ENCODE measurements at regions not wholly inside any gene's neighbourhood (a gene's known extent, or its start where the extent isn't known, plus 50 kb on each side); places are given as distances from the start of the nearest gene placed in this dataset.

DNA sequence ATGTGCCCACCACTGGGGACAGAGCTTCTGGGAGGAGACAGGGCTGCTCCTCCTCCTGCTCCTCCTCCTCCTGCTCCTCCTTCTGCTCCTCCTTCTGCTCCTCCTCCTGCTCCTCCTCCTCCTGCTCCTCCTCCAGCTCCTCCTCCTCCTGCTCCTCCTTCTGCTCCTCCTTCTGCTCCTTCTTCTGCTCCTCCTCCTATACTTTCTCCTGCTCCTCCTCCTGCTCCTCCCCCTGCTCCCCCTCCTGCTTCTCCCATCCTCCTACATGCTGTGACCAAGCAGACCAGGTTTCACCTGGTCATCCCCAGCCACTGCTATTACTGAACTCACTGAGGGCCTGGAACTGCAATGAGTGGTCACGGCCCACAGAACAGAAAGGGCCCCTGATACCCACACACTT lies 154.0 kb upstream of the PPP2R2D start:
- POLR2A ChIA-PET: no interaction called here
- TF ChIP-seq, protein P1, sequence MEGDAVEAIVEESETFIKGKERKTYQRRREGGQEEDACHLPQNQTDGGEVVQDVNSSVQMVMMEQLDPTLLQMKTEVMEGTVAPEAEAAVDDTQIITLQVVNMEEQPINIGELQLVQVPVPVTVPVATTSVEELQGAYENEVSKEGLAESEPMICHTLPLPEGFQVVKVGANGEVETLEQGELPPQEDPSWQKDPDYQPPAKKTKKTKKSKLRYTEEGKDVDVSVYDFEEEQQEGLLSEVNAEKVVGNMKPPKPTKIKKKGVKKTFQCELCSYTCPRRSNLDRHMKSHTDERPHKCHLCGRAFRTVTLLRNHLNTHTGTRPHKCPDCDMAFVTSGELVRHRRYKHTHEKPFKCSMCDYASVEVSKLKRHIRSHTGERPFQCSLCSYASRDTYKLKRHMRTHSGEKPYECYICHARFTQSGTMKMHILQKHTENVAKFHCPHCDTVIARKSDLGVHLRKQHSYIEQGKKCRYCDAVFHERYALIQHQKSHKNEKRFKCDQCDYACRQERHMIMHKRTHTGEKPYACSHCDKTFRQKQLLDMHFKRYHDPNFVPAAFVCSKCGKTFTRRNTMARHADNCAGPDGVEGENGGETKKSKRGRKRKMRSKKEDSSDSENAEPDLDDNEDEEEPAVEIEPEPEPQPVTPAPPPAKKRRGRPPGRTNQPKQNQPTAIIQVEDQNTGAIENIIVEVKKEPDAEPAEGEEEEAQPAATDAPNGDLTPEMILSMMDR (IDR thresholded peaks at IDR 0.05; ENCODE audit: insufficient read depth, low read length, missing control alignments): no peak
- CTCF ChIA-PET: no interaction called here
- no peak overlapping the region for H3K4me3 ChIP-seq (ENCODE audit: low read depth, low read length)
- no peak for DNase-seq (ENCODE audit: low read depth, low spot score)

DNA sequence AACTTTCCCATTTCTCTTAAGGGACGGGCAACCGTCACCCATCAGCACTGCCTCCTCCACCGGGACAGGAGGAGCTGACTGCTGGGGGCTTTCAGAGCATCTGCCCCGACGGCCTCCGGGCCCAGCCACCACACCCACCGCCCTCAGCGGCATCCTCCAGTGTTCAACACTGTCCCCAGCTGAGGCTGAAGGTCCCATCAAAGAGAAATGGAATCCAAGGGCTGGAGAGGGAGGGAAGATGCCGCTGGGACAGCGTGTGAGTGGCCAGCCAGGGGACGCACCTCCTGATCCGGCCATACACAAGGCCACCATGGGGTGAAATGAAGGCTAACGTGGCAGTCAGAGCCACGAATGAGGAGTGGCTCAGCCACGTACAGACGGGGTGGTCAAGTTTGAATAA lies 153.6 kb upstream of the PPP2R2D start:
- ChIA-PET CTCF (no interaction called here), POLR2A (no interaction called here)
- DNase-seq (ENCODE audit: low read depth, low spot score): no peak
- TF ChIP-seq, protein P1 (IDR thresholded peaks at IDR 0.05; ENCODE audit: insufficient read depth, low read length, missing control alignments): no peak
- H3K4me3 ChIP-seq (ENCODE audit: low read depth, low read length): no peak overlapping the region

DNA sequence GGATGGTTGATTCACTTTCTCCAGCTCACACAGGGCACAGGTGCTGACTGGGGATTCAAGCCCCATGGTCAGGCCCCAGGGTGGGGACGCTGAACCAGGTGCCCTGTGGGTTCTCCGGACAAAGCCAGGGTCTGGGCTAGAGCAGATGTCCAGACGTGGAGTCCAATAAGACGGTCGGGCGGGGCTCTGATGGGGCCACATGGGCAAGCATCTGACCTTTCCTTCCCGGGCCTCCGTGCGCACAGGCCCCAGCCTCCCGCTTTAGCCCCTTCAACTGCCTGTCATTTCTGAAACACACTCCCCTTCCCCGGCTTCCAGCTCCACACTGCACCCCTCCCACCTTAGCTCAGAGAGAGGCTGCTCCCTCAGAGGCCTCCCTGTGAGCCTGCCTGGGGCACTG lies 153.0 kb upstream of the PPP2R2D start:
- TF ChIP-seq, protein P1 (IDR thresholded peaks at IDR 0.05; ENCODE audit: insufficient read depth, low read length, missing control alignments): no peak
- POLR2A ChIA-PET: no interaction called here
- H3K4me3 ChIP-seq (ENCODE audit: low read depth, low read length): no peak overlapping the region
- CTCF ChIA-PET: no interaction called here
- no peak for DNase-seq (ENCODE audit: low read depth, low spot score)

DNA sequence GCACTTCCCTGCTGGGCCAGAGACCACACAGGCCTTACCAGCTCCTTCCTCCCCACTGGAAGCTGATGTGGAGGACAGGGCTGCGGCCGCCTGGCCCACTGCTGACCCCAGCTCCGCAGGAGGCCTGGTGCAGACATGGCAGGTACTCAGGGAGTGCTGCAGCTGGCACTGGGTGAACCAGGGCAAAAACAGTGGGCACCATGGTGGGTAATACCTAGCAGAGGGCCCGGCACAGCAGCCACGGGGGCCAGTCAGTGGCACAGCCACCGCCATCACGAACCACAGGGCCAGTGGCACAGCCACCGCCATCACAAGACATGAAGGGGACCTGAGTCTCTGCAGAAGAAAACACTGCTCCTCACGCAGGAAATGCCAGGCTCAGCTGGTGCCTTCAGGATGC lies 152.6 kb upstream of the PPP2R2D start:
- CTCF ChIA-PET: no interaction called here

DNA sequence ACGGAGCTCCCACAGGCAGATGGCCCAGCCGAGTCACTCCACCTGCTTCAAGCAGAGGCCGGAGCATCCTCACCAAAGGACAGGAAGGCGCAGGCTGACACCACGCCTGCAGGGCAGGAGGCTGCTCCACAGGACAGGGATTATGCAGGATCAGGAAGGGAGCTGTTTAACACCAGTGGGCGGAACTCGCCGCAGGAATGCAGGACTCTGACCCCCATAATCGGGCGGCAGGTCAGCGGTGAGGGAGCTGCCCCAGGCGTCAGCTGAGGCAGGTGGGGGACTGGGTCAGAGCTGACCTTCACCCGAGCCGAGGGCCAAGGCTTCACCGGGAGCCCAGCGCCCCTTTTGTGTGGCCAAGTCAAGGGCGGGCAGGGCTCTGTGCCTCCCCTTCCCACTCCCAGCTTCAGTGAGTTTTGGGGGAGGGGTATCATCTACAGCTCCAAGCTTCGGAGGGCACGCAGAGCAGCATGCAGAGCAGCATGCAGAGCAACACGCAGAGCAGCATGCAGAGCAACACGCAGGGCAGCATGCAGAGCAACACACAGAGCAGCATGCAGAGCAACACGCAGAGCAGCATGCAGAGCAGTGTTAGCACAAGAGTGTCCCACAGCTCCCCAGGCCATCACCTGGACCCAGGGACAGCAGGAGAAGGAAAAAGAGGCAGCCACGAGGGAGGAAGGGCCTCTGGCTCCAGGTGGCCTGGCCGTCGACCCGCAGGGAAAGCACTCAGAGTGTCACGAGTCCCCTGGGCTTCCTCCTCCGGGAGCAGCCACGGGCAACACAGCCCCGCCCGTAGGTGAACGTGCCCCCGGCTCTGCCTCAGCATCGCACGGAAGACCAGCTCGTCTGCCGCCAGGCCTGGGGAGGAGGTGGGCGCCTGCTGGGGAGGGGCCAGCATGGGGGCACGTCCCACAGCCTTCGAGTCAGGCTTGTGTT lies 151.7 kb upstream of the PPP2R2D start:
- H3K4me3 ChIP-seq (ENCODE audit: low read depth, low read length): no peak overlapping the region
- ChIA-PET POLR2A (no interaction called here), CTCF (no interaction called here)
- TF ChIP-seq, protein P1 (IDR thresholded peaks at IDR 0.05; ENCODE audit: insufficient read depth, low read length, missing control alignments): no peak
- DNase-seq (ENCODE audit: low read depth, low spot score): no peak

More for the DNA sequence above, 152.6 kb upstream of the PPP2R2D start:
- POLR2A ChIA-PET: no interaction called here
- TF ChIP-seq, protein P1 (IDR thresholded peaks at IDR 0.05; ENCODE audit: insufficient read depth, low read length, missing control alignments): no peak
- DNase-seq (ENCODE audit: low read depth, low spot score): no peak
- no peak overlapping the region for H3K4me3 ChIP-seq (ENCODE audit: low read depth, low read length)

DNA sequence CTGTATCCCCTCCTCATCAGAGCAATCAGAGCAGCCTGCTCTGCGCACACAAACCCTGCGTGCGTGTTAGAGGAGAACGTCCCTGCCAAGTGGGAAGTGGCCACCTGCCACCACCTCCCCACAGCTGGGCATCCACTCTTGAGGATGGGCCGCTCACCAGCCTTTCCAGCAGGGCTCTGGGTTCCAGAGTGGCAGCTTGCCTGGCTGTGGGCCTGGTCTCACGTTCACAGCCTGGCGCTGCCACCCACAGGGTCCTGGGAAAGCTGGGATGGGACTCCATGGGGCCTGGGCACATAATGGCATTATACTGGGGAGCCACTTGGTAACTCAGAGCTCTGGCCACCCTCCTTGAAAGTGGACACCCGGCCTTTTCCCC lies 151.1 kb upstream of the PPP2R2D start:
- POLR2A ChIA-PET: no interaction called here
- TF ChIP-seq, protein P1 (IDR thresholded peaks at IDR 0.05; ENCODE audit: insufficient read depth, low read length, missing control alignments): no peak
- CTCF ChIA-PET: no interaction called here
- no peak for DNase-seq (ENCODE audit: low read depth, low spot score)
- no peak overlapping the region for H3K4me3 ChIP-seq (ENCODE audit: low read depth, low read length)
